Fibroblast of peridontal ligament (primary cell): ENCODE measurements at regions not wholly inside any gene's neighbourhood (a gene's known extent, or its start where the extent isn't known, plus 50 kb on each side); places are given as distances from the start of the nearest gene placed in this dataset.

Experiments
- DNase-seq: peaks from one replicate; pipeline ENCODE4 v3.0.0-alpha.2; 2010; ENCODE audit errors: extremely low read depth

DNA sequence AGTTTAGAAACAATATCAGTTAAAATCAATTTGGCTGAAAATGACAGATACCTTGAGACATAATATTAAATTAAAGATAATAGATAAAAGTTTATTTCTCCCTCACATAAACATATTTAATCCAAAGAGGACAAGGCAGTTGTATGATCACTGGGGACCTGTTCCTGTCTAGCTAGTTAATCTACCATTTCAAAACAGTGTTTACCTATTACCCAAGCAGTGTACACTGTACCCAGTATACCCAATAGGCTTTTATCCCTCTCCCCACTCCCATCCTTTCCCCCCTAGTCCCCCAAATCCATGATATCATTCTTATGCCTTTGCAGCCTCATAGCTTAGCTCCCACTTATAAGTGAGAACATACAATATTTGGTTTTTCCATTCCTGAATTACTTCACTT lies 229.7 kb upstream of the LARGE1 start:
- DNase-seq = no peak

DNA sequence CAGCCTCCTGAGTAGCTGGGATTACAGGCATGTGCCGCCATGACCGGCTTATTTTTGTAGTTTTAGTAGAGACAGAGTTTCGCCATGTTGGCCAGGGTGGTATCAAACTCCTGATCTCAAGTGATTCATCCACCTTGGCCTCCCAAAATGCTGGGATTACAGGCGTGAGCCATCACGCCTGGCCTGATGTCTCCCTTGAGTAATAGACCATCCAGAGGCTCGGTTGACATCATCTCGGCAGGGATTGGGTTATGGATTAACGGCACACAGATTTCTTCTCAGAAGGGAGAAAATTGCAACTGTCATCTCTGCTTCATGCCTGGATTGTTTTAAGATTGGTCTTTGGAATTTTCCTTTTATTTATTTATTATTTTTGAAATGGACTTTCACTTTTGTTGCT lies 239.2 kb upstream of the LARGE1 start:
- DNase-seq = no peak

DNA sequence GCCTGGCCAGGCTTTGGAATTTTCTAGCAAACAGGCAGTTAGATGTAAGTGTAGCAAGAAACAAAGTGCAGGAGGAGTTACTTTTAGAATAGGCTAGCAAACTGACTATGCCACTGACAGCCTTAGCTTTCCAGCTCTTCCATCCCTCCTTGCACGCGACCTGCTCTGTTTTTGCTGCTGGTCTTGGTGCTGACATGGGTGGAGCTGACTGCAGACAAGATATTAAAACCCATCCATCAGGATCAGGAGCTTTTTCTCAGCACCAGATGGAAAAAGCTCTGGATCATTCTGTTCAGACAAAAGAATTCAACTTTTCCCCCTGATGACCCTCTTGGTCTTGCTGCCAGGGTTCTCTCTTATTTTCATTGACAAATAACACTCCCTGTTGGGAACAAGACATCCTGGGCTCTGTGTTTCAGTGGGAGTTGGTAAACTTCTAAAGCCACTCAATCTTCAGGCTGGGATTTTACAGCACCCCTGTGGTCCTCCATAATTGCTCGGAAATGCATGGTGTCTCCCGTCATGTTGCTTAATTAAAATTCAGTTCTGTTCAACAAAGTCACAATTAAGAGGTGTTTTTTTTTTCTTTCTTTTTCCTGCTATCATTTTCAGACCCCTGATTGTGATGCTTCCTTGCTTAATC lies 240.0 kb upstream of the LARGE1 start:
- no peak for DNase-seq

DNA sequence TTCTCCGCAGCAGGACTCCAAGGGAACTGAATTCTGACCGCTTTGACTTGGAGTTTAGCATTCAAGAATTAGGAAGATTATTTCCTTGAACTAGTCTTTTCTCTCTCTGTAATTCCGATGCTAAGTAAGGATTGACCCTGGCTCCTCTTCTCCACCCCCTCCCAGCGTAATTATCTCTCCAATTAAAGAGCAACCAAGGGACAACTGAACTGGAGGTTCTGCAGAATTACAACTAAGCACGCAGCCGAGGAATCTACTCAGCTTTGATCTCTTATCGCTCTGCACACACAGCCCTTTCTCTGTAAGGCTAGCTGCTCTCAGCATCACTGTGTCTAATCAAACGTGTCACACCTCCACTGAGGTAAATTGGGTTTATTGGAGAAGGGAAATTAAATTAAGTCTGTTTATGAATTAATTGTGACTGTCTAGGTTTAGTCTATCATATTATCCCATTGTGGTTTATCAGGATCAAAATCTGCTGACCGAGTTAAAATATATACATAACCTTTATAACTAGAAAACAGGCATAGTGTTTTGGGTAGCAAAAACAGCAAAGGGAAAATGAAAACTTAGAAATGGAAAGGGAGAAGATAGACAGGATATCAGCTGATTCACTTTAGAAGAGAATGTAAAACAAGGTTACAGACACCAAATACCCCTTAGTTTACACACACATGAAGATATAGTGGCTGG lies 241.3 kb upstream of the LARGE1 start:
- no peak for DNase-seq

DNA sequence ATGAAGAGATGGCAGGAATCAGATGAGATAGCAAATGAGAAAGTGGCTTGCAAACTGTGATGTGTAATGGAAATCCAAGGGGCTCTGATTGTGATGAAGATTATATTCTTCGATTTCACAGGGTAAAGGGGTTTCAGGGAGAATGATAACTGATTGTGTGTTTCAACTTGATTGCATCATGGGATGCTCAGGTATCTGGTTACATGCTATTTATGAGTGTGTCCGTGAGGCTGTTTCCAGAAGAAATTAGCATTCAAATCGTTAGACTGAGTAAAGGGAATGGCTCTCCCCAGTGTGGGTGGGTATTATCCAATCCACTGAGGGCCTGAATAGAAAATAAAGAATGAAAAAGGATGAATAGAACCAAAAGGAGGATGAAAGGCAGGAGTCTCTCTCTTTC lies 278.7 kb upstream of the LARGE1 start:
- no peak for DNase-seq

DNA sequence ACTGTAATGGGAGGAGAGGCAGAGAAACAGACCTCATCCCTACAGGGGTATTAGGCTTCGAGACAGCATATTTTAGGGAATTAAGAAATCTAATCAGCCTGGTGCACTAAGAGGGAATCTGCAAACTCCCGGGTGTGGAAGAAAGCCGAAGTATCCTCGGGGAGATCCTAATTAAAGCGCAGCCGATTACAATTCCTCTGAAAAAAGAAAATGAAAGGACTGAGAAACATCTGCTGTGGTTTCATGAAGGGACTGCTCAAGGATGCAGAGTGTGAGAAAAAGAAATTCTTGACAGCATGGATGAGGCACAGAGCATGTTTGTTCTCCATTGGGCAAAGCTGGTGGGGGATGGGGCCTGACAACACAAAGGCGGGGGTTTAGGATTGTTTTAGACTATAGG lies 290.0 kb upstream of the LARGE1 start:
- DNase-seq = no peak

DNA sequence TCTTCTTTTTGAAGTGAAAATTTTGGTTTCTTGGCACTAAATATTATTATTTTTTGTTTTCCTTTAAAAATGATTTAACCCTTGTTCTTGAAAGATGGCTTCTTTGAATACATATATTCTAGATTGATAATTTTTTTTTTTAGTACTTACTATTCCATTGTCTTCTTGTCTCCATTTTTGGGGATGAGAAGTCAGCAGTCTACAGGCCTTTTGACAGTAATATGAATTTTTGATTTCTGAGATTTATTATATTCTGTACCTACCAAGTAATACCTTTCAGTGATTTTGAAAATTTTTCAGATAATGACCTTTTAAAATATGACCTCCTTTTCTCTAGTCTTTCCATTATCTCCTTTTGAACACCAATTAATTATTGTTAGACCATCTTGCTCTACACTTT lies 294.1 kb upstream of the LARGE1 start:
- no peak for DNase-seq

DNA sequence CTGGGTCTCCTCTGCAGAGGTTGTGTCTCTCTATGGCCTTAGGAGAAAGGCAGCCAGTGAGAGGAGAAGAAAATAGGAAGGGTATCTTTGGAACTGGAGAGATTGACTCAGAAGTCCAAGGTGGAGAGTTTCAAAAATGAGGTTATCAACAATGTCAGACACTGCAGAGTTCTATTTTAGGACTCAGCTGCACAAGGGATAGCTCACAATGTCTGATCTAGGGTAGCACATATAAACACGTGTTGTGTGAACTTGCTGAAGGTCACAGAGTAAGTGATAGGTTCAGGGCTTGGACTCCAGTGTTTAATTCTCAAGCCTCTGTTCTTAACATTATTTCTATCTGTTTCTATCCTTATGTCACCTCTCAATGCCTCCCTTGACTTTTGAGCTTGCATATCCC lies 305.0 kb upstream of the LARGE1 start:
- no peak for DNase-seq

DNA sequence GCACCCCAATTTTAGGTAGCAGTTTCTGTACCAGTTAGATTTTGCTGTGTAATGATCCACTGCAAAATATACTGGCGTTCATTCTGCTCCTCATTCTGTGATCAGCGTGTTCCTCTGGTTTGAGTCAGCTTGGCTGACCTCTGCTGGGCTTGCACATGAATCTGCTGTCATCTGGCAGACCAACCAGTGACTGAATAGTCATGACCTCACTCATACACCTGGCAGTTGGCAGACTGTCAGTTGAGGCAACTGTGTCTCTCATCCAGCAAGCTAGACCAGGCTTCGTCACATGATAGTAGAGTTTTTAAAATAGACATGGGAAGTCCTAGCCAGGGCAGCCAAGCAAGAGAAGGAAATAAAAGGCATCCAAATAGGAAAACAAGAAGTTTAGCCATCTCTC lies 316.3 kb upstream of the LARGE1 start:
- no peak for DNase-seq

DNA sequence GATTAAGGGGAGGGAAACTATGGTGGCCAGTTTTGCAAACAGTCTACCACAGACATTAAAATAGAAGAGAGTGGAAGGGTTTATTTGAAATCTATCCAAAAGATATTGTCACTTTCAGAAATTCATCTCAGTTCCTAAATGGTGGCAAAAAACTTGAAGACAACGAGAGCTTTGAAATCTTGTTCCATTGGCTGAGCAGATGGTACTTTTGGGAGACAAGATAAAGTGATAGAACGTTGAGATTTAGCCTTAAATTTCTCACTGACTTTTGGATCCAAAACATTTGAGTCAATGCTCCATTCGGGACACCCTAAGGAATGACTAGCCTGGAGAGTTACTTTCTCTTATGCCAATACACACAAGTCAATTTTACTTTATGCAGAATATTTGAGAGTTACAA lies 319.1 kb upstream of the LARGE1 start:
- DNase-seq = no peak

DNA sequence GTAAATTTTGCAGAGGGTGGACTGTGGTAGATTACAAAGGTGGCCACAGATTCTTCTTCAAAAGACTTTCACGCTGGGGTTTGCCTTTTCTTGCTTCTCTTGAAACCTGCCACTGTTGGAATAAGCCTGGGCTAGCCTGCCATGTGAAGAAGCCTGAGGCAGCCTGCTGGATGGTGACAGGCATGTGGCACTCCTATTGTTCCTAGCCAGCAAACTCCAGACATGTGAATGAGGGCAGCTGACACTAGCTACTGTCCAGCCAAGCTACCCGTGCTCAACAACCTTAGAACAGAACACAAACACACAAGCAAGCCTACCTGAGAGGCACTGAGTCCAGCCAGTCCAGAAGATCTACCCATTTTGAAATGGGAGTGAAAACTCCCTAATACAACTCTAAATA lies 322.7 kb upstream of the LARGE1 start:
- no peak for DNase-seq

DNA sequence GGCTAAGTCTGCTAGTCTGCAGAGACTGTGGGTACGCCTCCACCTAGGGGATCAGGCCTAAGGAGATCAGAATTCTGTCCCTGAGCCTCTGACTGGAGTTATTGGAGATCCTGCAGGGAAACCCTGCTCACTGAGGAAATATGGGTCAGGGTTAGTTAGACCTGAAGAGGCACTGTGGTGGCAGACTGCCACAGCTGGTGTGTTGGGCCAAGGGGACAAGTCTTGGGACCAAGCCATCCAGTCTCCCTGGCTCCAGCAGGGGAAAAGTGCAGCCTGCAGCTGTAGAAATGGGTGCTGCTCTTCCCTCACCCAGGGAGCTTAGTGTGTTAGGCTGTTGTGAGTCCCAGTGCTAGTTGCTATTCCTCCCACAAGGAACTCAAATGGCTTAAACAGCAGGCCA lies 334.8 kb upstream of the LARGE1 start:
- no peak for DNase-seq

DNA sequence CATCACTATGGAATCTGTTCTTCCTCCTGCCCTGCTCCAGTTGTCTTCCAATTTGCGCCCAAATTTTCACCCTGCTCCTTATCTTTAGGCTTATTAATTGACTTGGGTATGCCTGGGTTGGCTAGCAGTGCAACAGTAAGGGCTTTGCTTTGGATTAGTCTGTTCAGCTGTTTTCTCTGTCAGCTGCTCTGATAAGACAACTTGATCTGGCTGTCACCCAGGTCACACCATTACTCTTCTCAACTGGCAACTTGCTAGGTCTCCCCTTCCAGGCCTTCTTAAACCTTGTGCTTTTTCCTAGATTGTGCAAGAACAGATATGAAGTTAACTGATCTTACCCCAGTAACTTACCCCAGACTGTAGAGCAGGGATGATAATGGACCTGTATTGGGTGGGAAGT lies 357.8 kb upstream of the LARGE1 start:
- DNase-seq = no peak

DNA sequence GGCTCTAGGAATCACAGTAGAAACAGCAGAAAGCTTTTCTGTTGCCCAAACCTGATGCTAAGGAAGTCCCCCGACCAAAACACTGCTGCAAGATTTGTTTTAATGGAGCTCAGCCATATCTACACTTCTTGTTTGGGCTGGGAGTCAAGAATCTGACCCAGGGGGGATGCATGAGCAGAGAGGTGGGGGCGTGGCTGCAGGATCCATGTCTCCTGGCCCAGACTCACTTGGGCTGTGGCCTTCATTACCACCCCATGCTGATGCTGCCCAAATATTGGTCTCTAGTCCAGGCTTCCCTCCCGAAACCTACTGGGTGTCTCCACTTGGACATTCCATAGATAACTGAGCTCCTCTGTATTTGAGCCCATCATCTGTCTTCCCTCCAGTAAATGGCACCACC lies 361.5 kb upstream of the LARGE1 start:
- DNase-seq = no peak

DNA sequence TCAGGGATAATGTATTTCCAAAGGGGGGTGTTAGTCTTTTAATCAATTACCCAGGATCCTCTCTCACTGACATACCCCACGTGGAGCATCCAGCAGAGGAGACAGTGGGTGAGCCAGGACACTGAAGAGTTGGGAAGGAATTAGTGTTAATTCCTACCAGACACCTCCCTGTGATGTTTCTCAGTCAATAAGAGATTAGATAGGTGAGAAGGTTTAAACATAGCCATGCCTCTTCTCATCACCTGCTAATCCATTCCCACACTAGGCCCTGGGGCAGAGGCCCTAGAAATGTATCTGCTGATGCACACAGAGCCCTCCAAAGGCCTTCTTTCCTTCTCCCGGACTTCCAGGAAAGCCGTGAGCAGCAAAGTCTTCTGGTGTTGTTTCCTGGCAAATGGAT lies 363.6 kb upstream of the LARGE1 start:
- DNase-seq = no peak

DNA sequence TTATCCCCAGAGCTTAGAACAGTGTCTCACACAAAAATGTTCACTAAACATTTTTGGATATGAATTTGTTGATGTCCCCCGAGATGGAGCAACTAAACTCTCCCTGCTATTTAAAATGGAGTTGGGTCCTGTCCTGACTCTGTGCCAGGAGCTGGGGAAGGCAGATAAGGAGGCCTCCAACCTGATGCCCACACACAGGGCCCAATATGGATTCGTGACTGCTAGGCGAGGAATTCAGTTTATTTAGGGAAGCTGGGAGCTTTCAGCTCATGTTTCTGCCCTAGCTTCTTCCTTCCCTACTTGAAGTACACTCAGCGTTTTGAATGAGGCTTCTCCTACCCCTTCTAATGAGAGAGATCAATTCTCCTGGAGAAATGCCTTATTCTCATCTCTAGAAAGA lies 373.0 kb upstream of the LARGE1 start:
- no peak for DNase-seq

DNA sequence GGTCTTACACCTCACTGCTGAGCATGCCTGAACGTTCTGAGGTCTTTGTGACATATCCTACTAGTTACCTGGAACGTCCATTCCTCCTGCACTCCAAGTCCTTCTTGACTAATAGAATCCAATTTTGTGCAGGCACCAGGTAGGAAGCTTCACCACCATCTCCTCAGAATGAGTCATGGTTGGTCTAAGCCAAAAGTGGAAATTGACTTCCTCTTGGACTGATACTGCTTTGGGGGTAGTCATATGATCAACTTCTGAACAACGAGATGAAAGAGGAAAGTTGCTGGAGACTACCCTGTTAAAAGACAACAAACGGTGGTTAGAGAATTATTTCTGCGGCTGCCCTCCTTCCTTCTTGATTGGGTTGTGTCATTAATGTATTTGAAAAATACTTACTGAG lies 374.2 kb upstream of the LARGE1 start:
- no peak for DNase-seq

DNA sequence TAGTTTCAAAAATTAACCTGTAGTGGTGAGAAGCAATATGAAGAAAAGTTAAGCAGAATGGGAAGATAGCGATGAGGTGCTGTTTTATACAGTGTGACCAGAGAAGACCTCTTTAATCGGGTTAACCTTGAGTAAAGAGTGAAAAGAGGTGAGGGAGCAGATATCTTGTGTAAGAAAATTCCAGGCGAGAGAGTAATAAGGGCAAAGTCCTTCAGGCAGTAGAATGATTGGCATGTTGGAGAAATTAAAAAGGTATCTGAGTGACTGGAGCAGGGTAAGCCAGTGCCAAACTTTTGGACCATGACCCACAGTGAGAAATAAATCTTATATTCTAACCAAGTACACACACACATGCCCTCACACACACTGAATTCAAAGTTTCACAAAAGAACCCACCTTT lies 374.7 kb upstream of the LARGE1 start:
- DNase-seq = no peak

DNA sequence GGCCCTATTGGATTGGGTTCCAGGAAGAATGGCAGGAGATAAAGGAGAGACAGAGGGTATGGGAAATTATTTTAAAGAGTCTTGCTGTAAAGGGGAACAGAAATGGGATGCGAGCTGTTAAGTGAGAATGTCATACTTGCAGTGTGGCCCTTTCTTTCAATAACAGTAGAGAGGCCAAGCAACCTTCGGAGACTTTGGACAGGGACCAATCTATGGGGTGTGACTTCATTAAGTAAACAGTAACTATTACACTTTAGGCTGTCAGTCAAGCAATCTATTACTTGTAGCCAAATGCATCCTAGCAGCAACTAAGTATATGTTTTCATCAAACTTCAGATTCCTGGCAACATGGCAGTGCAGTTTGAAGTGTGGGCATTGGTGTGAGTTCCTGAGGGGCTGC lies 376.2 kb upstream of the LARGE1 start:
- no peak for DNase-seq

DNA sequence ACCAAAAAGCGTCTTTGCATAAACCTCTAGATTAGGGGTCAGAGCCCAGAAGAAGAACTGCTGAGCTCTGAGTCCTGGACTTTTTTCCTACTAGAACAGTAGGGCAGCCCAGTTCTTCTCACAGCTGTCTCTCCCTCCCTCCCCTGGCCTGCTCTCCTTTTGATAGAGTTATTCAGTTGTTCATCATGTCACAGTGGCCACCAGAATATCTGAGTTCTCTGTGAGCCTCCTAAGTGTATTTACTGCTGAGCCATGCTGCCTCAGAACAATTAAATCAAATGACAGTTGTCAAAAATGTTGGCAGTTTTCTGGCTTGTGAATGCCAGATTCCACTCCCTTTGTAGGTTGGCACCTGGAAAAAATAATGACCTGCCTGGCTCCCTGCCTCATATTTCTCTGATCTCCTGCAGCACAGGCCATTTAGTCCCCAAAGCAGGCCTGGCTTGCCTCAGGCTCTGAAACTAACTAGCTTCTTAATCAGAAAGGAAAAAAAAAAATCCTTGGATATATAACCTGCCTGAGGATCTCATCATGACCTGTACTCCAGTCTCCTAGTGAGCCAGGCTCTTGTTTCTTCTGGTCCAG lies 377.4 kb upstream of the LARGE1 start:
- DNase-seq = no peak

DNA sequence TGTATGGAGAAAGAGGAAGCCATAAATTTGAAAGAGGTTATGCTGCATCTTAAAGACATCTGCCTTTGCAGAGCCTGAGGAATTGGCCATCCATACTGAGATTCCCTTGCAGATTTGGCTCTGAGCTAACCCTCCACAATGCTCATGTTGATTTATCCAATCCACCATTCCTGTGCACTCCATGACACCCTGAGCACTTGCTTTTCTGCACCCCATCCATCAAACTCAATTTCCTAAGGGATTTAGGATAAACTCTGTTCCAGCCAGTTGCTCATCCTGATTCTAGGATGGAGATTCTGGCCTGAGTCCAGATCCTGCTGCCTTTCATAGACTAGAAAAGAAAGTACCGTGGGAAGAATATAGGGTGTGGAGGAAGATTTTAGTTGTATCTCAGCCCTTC lies 379.2 kb upstream of the LARGE1 start:
- DNase-seq = no peak

DNA sequence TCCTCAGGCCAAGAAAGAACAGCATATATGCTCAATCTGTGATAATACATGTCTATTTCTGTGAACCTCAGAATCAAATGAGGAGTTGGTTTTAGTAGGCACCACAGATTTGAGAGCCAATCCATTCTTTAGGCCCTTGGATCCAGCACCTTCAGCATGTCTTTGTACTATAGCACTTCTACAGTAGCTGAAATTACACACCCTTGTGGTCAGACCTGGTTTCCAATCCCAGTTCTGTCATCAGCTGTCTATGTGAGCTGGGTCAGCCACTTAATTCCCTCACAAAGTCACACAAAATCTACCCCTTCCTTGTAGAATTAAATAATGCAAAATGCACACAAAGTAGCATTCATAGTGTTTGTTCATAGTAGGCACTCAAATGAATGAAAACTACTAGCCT lies 381.3 kb upstream of the LARGE1 start:
- no peak for DNase-seq

DNA sequence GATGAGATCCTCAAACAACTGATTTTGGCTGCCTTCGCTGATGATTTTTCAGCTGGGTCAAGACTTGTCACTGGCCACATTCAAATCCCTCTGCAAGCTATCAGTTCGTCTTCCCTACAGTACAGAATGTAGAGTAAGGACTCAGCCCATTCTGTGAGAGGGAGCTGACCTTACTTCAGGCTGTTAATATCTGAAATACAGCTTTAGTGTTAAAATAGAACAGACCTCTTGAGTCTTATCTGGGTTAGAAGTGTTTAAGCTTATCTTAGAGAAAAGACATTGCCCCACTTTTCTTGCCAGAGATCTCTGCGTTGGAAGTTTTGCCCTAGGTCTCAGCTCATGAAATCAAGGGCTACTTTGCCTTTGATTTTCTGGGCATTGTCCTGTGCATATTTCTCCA lies 383.4 kb upstream of the LARGE1 start:
- no peak for DNase-seq

DNA sequence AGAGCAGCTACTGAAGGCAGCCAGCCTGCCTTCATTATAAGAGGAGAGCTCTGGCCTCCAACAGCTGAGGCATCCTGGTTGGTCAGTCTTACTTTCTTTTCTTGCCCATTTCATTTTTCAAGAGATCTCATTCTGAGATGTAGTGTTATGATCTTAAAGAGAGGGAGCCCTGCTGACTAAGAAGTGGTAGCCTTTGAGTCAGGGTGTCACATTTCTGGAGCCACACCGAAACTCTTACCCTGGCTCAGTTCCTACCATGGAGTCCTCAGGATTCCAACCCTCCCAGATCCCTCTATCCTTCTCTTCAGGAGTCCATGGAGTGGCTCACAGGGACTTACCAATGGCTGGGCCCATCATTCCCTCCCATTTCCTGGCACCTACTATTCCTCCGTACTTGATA lies 386.1 kb upstream of the LARGE1 start:
- no peak for DNase-seq
